ENCODE measurements at regions not wholly inside any gene's neighbourhood (a gene's known extent, or its start where the extent isn't known, plus 50 kb on each side); places are given as distances from the start of the nearest gene placed in this dataset.

DNA sequence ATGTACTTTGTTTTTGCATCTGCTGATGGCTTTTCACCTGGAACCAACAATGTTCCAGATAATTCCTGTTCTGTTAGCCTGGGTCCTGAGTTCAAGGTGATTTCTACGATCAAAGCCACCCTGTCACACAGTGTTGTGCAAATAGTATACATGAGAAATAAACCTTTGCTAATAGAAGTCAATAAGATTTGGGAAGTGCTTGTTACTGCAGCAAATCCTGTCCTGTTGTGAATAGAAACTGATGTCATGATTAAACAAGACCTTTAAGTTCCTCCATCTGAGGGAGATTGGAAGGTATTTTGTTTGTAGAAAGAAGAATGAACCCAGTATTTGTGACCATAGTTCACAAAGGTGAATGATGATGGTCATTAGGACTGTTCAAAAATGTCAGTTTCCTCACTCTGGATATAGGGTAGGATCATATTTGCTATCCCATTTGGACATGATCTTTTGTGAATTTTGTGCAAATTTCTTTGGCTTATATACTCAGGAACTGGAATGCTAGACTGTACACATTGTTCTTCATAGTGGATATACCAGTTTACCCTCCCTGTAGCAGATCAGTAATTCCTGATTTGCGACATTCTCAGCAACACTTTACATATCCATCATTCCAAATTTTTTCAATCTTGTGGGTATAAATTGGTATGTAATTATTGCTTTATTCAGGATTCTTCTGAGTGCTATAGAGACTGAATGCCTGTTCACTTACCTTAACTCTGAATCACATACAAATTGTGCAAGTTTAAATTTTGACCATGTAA lies 428.5 kb downstream of the METTL15 start:
- Histone ChIP-seq H3K27ac (no peak overlapping the region), H3K36me3 (no peaks in the 10 kb centered on the region), H3K9me3 (no peaks in the 10 kb centered on the region), H3K4me1 (no peaks in the 10 kb centered on the region), H3K27me3 (no peaks in the 10 kb centered on the region), H3K4me3 (no peak overlapping the region)
- TF ChIP-seq, protein P1, sequence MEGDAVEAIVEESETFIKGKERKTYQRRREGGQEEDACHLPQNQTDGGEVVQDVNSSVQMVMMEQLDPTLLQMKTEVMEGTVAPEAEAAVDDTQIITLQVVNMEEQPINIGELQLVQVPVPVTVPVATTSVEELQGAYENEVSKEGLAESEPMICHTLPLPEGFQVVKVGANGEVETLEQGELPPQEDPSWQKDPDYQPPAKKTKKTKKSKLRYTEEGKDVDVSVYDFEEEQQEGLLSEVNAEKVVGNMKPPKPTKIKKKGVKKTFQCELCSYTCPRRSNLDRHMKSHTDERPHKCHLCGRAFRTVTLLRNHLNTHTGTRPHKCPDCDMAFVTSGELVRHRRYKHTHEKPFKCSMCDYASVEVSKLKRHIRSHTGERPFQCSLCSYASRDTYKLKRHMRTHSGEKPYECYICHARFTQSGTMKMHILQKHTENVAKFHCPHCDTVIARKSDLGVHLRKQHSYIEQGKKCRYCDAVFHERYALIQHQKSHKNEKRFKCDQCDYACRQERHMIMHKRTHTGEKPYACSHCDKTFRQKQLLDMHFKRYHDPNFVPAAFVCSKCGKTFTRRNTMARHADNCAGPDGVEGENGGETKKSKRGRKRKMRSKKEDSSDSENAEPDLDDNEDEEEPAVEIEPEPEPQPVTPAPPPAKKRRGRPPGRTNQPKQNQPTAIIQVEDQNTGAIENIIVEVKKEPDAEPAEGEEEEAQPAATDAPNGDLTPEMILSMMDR (IDR thresholded peaks at IDR 0.05), result no peak
- DNase-seq (ENCODE audit: low spot score), result no peak

DNA sequence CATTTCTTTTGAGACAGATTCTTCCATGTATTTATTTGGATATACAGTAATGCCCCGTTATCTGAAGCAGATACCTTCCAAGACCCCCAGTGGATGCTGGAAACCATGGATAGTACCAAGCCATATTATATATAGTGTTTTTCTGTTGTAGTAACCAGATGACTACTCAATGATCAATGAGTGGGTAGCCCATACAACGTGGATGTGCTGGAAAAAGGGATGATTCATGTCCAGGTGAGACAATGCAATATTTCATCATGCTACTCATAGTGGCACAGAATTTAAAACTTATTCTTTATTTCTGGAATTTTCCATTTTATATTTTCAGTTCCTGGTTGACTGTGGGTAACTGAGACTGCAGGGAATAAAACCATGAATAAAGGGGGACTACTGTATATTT lies 427.5 kb downstream of the METTL15 start:
- Histone ChIP-seq H3K36me3 (no peaks in the 10 kb centered on the region), H3K27me3 (no peaks in the 10 kb centered on the region), H3K27ac (no peak overlapping the region), H3K9me3 (no peaks in the 10 kb centered on the region), H3K4me1 (no peaks in the 10 kb centered on the region), H3K4me3 (no peak overlapping the region)
- TF ChIP-seq, protein P1 (IDR thresholded peaks at IDR 0.05), result no peak
- no peak for DNase-seq (ENCODE audit: low spot score)

- no peak for DNase-seq (ENCODE audit: low spot score)
- H3K36me3 ChIP-seq, result no peaks in the 10 kb centered on the region
- H3K9me3 ChIP-seq, result peaks cover 4 to 9% of the 10 kb centered on the region in 2 donors
- no peaks in the 10 kb centered on the region for H3K4me1 ChIP-seq
- TF ChIP-seq, protein P1 (IDR thresholded peaks at IDR 0.05), result peak; percentile 12 to 58
- no peaks in the 10 kb centered on the region for H3K27me3 ChIP-seq
- no peak overlapping the region for H3K4me3 ChIP-seq
- H3K27ac ChIP-seq, result no peak overlapping the region
These were observed 421.6 kb downstream of the METTL15 start for GRCh38 chr11:28529540-28530410.

DNA sequence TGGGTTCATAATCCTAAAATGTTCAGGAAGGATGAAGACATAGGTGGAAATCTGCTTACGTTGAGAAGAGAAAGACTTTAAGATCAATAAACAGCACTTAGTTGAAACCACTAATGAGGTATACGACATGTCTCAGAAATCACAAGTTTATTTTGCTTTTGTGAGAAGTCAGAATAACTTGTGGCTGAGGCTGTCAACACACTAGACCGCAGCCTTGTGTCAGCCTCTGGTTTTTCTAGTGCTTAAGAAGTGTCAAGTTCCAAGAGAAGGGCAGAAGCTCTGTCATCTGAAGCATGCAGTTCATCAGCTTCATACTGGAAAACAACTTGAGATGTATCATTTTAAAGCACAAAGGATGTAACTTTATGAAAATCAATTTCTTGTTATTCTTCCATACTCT lies 420.9 kb downstream of the METTL15 start:
- H3K4me3 ChIP-seq, result no peak overlapping the region
- H3K27me3 ChIP-seq, result no peaks in the 10 kb centered on the region
- no peak overlapping the region for H3K27ac ChIP-seq
- no peaks in the 10 kb centered on the region for H3K4me1 ChIP-seq
- DNase-seq (ENCODE audit: low spot score), result no peak
- peaks cover 4 to 9% of the 10 kb centered on the region in 2 donors for H3K9me3 ChIP-seq
- TF ChIP-seq, protein P1 (IDR thresholded peaks at IDR 0.05), result no peak
- H3K36me3 ChIP-seq, result no peaks in the 10 kb centered on the region

DNA sequence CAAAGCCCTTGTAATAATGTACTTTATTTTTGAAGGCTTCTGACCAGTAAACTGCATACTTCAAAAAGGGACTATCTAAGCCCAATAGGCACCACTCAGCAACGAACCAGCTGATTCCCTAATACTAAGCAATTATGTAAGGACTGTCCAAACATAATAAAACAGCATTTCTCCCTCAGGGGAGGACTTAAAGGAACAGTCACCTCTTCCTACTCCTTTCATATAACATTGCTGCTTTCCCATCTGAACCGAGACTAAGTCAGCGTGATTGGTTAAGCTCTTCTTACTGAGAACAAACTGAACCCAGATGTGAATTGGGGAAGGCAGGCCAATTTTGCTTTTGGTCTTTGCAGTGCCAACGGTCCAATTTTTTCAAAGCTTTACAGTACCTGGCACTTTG lies 420.0 kb downstream of the METTL15 start:
- Histone ChIP-seq H3K9me3 (peaks cover 4 to 9% of the 10 kb centered on the region in 2 donors), H3K4me1 (no peaks in the 10 kb centered on the region), H3K4me3 (no peak overlapping the region), H3K27ac (no peak overlapping the region), H3K36me3 (no peaks in the 10 kb centered on the region), H3K27me3 (no peaks in the 10 kb centered on the region)
- no peak for DNase-seq (ENCODE audit: low spot score)
- TF ChIP-seq, protein P1 (IDR thresholded peaks at IDR 0.05), result no peak

Measured in right atrium auricular region (tissue), 2 donors.